ENCODE measurements at regions not wholly inside any gene's neighbourhood (a gene's known extent, or its start where the extent isn't known, plus 50 kb on each side); places are given as distances from the start of the nearest gene placed in this dataset.

DNA sequence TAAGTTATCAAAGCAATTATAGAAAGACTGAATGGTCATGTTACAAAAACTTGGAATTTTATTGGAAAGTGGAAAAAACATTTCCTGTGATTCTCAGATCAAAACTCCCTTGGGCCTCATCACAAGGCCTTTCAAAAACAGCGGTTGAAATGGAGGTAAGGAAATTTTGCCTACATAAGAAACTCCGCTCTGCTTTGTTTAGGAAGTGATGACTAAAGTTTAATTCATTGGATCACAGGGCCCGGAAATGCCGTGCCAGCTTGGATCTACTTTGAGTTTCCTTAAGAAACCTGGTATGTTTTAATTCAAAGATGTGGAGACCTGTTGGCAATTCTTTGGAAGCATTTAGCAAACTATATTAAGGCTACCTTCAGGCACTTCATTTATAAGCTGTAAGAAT, 143.9 kb upstream of the MME start:
- TF ChIP-seq CTCF (IDR thresholded peaks at IDR 0.05; ENCODE audit: low read length) (no peak), EZH2 (IDR thresholded peaks at IDR 0.05; ENCODE audit: borderline replicate concordance, low read length) (no peak)

All from OCI-LY1 (cell line).